GM06990 (cell line): ENCODE measurements at regions not wholly inside any gene's neighbourhood (a gene's known extent, or its start where the extent isn't known, plus 50 kb on each side); places are given as distances from the start of the nearest gene placed in this dataset.

Experiments used
- DNase-seq: peaks from one replicate; pipeline ENCODE4 v3.0.0-alpha.2; 2011; ENCODE audit not compliant: insufficient read length; ENCODE audit errors: extremely low read depth
- H3K27me3 ChIP-seq: replicated peaks from 2 replicates; pipeline ENCODE4 v1.6.0; 2011; ENCODE audit warnings: low read length; ENCODE audit not compliant: control insufficient read depth, insufficient read depth
- H3K36me3 ChIP-seq: 2 replicates; pipeline ENCODE4 v1.5.1; 2011; ENCODE audit warnings: low read length; ENCODE audit not compliant: control insufficient read depth, insufficient read depth
- H3K4me3 ChIP-seq: replicated peaks from 2 replicates; pipeline ENCODE4 v1.5.1; 2011; ENCODE audit warnings: low read depth, mild to moderate bottlenecking, control low read depth, low read length
- TF ChIP-seq, protein P1 (sequence below): IDR thresholded peaks from 2 replicates; pipeline ENCODE4 v1.5.1; 2011; ENCODE audit warnings: low read length, control low read depth, mild to moderate bottlenecking, inconsistent platforms; ENCODE audit not compliant: insufficient read depth, poor library complexity, severe bottlenecking

- TF ChIP-seq, protein P1, sequence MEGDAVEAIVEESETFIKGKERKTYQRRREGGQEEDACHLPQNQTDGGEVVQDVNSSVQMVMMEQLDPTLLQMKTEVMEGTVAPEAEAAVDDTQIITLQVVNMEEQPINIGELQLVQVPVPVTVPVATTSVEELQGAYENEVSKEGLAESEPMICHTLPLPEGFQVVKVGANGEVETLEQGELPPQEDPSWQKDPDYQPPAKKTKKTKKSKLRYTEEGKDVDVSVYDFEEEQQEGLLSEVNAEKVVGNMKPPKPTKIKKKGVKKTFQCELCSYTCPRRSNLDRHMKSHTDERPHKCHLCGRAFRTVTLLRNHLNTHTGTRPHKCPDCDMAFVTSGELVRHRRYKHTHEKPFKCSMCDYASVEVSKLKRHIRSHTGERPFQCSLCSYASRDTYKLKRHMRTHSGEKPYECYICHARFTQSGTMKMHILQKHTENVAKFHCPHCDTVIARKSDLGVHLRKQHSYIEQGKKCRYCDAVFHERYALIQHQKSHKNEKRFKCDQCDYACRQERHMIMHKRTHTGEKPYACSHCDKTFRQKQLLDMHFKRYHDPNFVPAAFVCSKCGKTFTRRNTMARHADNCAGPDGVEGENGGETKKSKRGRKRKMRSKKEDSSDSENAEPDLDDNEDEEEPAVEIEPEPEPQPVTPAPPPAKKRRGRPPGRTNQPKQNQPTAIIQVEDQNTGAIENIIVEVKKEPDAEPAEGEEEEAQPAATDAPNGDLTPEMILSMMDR, result no peak
- Histone ChIP-seq H3K27me3 (no peaks in the 10 kb centered on the region; the same call in 1 of the 2 replicates), H3K4me3 (no peak overlapping the region), H3K36me3 (no peaks in the 10 kb centered on the region)
- no peak for DNase-seq
These were observed 176.1 kb downstream of the TXNL1 start for GRCh38 chr18:56462276-56462675.

GRCh38 chr18:56461151-56461550 lies 177.2 kb downstream of the TXNL1 start:
- Histone ChIP-seq H3K27me3 (no peaks in the 10 kb centered on the region; the same call in 1 of the 2 replicates), H3K36me3 (no peaks in the 10 kb centered on the region), H3K4me3 (no peak overlapping the region)
- DNase-seq, result no peak
- TF ChIP-seq, protein P1, result no peak

DNA sequence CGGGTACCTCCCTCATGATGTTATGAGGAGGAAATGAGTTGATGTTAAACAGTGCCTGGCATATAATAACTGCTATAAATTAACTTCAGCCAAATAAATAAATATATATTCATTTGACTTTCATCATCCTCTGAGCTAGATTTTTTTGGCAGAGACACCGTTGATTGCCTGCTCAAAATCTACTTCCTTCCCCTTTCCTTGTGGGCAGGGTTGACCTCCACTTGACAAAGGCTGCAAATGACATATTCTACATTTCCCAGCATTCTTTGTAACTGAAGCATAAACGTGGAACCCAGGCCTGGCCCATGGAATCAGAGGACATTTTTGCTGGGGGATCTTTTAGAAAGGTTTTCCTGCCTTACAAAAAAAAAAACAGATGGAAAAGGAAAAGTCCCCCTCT lies 177.8 kb downstream of the TXNL1 start:
- TF ChIP-seq, protein P1, result no peak
- no peaks in the 10 kb centered on the region for H3K36me3 ChIP-seq
- no peak overlapping the region for H3K4me3 ChIP-seq
- H3K27me3 ChIP-seq, result no peaks in the 10 kb centered on the region; the same call in 1 of the 2 replicates
- DNase-seq, result no peak

GRCh38 chr18:56458770-56459712 lies 179.4 kb downstream of the TXNL1 start:
- Histone ChIP-seq H3K27me3 (no peaks in the 10 kb centered on the region; the same call in 1 of the 2 replicates), H3K36me3 (no peaks in the 10 kb centered on the region), H3K4me3 (no peak overlapping the region)
- no peak for DNase-seq
- TF ChIP-seq, protein P1, result no peak

- TF ChIP-seq, protein P1, result no peak
- DNase-seq, result no peak
- Histone ChIP-seq H3K36me3 (no peaks in the 10 kb centered on the region), H3K27me3 (no peaks in the 10 kb centered on the region; the same call in 1 of the 2 replicates), H3K4me3 (no peak overlapping the region)
These were observed 182.5 kb downstream of the TXNL1 start for GRCh38 chr18:56455874-56456273.

GRCh38 chr18:56455141-56455540 lies 183.3 kb downstream of the TXNL1 start:
- H3K27me3 ChIP-seq, result no peaks in the 10 kb centered on the region; the same call in 1 of the 2 replicates
- no peak for DNase-seq
- H3K36me3 ChIP-seq, result no peaks in the 10 kb centered on the region
- TF ChIP-seq, protein P1, result no peak
- H3K4me3 ChIP-seq, result no peak overlapping the region
